Dermis blood vessel endothelial cell (primary cell): ENCODE measurements at regions not wholly inside any gene's neighbourhood (a gene's known extent, or its start where the extent isn't known, plus 50 kb on each side); places are given as distances from the start of the nearest gene placed in this dataset.

Experiments
- DNase-seq: peaks from one replicate; pipeline ENCODE4 v3.0.0; 2010

- no peak for DNase-seq
Observed at GRCh38 chr6:40973304-40973703, 65.7 kb downstream of the UNC5CL start.

DNA sequence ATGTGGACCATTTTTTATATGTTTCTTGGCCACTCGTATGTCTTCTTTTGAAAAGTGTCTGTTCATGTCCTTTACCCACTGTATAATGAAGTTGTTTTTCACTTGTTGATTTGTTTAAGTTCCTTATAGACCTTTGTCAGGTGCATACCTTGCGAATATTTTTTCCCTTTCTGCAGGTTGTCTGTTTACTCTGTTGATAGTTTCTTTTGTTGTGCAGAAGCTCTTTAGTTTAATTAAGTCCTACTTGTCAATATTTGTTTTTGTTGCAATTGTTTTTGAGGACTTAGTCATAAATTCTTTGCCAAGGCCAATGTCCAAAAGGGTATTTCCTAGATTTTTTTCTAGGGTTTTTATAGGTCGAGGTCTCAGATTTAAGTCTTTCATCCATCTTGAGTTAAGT is 66.2 kb downstream of the UNC5CL start:
- DNase-seq: no peak

GRCh38 chr6:40972190-40972589 is 66.8 kb downstream of the UNC5CL start:
- no peak for DNase-seq

GRCh38 chr6:40968620-40969164 is 70.3 kb downstream of the UNC5CL start:
- no peak for DNase-seq

DNA sequence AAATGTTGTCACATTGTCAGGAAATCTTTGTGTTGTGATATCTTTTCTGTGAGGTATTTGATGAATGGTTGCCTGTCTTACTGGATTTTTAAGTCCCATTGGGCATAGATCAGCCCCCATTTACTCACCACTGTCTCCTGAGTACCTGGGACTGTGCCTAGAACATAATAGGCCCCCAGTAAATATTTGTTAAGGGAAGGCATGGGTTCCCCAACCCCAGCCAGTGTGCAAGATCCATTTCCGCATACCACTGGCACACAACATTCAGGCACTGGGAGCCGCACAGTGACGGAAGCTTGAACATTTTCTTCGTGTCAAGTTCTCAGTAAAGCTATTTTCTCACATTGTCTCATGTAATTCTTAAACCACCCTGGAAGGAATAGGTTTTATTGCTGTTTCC is 72.2 kb downstream of the UNC5CL start:
- no peak for DNase-seq

- no peak for DNase-seq
Observed at GRCh38 chr6:40965046-40965445, 74.0 kb downstream of the UNC5CL start.

DNA sequence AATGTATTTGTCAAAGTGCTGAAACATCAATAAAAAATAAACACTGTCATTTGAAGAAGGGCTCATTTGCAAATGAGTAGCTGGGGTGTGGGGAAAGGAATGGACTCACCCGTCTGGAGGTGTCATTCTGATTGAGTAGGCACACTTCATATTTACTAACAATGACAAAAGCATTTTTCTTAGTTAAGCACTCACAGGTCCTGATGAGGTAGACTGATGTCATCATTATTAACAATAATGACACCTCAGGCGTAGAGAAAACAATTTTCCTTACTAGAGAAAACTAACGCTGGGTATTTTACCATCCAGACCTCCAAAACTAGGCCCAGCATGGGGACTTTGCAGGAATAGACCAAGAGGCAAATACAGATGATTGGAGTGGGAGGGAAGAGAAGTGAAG is 76.0 kb downstream of the UNC5CL start:
- no peak for DNase-seq

GRCh38 chr6:40962241-40962640 is 76.8 kb downstream of the UNC5CL start:
- DNase-seq: peak; percentile 54

- no peak for DNase-seq
Observed at GRCh38 chr6:40961831-40962230, 77.2 kb downstream of the UNC5CL start.

DNA sequence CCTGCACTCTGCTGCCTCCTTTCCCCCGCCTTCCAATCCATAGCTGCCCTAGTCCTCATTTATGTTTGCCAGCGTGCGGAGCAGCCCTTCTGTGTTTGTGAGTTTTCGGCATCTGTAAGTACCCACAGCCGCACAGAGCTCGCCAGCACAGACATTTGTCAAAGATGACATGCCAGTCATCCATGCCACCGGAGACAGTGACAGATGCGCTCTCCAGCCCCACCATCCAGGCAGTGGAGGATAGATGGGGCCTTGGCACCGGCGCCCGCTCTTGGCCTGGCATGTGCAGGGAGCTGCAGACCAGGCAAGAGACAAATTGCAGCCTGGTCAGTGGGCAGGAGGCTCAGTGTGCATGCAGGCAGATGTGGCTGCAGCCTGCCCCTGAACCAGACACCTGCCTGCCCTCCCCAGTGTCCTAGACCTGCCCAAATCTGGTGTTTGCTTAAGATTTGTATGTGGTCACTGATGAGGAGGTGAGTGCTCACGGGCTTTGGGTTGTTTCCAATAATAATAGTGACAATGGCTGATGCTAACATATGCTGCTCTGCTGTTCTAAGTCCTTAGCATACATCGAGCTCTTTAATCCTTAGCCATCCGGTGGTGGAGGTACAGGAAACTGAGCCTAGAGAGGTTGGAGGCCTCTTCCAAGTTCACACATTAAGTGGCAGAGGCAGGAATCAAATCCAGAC is 78.1 kb downstream of the UNC5CL start:
- DNase-seq: no peak

- DNase-seq: no peak
Observed at GRCh38 chr6:40959781-40960327, 79.2 kb downstream of the UNC5CL start.

DNA sequence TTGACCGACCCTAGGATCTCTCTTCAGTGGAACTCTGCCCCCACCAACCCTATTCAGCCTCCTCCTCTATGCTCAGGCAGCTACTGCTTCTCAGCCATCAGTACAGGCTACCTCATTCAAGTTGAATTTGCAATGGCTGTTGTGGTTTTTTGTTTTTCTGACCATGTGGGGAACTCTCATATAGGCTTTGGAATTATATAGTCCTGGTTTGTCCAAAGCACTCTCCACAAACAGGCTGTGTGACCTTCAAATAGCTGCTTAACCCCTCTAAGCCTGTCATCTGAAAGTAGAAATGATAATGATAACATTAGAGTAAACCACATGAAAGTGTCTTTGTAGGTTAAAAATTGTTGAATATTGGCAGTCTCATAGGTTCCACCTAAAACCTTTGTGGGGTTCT is 80.3 kb downstream of the UNC5CL start:
- no peak for DNase-seq

GRCh38 chr6:40957616-40958492 is 81.2 kb downstream of the UNC5CL start:
- no peak for DNase-seq

DNA sequence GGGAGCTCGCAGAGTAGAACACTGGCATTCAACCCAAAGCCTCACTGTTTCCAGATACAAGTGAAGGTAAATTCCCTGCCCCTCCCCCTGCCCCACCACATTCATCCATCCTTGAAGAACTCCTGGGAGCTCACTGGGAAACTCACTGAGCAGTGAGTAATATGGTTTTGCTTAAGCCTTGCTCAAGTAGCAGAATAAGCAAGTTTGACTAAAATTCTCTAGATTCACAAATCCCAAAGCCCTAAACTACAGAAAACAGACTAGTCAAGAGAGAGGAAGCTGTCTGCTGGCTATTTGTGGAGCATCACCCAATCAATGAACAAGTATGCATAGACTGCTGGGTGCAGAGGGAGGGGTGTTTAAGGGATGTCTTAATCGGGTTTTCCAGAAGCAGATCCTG is 82.1 kb downstream of the UNC5CL start:
- no peak for DNase-seq

DNA sequence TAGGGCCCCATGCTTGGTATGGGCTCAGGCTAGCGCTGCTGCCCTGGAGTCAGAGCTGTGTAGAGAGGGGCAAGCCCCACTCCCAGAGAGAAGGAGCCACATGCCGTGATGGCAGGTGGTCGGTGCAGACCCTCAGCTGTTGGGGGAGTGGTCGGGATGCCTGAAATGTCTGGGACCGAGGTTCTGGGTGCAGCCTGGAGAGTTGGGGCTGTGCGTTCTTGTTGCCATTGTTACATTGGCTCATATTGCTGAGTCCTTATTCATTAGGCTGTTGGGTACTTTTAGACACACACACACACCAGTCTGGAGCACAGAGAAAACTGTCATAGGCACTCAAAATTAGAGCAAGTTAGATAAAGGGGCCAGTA is 83.9 kb downstream of the UNC5CL start:
- no peak for DNase-seq

DNA sequence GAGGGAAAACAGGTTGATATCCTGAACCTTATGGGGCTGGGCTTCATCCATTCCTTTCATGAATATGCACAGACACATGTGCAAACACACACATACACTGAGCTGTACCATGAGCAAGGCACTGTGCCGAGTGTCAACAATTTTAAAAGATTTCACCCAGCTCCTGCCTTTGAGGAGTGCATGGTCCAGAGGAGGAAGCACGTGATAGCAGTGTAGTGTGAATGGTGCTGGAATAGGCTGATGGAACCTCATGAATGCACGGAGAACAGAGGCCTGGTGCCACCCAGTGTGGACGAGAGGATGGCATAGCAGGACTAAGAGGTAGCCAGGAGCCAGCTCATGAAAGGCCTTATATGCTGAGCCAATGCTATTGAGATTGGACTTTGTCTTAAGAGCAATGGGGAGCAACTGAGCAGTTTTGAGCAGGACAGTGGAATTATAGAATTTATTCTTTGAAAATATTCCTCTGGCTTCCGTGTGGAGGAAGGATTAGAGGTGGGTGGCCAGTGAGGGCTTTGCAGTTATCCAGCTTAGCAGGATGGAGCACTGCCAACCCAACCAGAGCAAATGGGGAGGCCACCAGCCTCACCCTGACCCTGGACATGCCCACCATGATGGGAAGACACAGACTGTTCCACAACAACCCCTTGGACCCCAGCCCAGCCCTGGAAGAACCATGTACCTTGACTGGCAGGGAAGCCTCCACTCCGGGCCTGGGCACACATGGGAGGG is 84.4 kb downstream of the UNC5CL start:
- DNase-seq: no peak

- DNase-seq: no peak
Observed at GRCh38 chr6:40953486-40953885, 85.5 kb downstream of the UNC5CL start.

GRCh38 chr6:40950986-40951698 is 87.9 kb downstream of the UNC5CL start:
- no peak for DNase-seq

GRCh38 chr6:40948570-40948969 is 90.5 kb downstream of the UNC5CL start:
- DNase-seq: no peak

GRCh38 chr6:40947876-40948526 is 91.0 kb downstream of the UNC5CL start:
- DNase-seq: peak; percentile 26

DNA sequence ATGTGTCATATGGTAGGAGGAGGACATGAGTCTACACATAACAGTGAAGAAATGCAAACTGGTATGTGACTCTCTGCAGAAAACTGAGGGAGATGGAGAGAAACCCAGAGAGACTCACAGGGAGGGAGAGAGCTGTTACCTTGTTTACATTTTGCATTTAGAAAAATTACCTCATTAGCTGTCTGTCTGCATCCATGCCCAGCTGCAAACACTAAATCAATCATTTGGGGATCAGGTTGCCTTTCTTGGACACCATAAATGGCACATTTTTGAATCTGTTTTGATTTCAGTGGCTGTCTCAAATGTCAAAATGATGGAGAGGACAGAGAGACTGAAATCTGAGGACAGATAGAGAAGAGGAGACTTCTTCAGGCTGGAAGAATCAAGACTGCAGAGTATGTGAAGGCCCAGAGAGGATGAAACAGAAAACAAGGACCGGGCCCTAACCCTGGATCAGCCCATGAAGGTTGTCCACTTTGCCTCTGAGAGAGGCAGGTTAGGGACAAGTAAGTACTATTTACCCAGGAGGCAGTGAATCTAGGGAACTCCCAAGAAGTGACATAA is 92.2 kb downstream of the UNC5CL start:
- DNase-seq: no peak
